Activated CD4-positive, alpha-beta T cell treated with anti-CD3 and anti-CD28 coated beads, Interleukin-2, amount 50 U/mL, for 24 hours (primary cell): ENCODE measurements at regions not wholly inside any gene's neighbourhood (a gene's known extent, or its start where the extent isn't known, plus 50 kb on each side); places are given as distances from the start of the nearest gene placed in this dataset.

Experiments
- DNase-seq, 2 donors: peaks; one replicate each; pipeline ENCODE4 v3.0.0-alpha.2; 2020; ENCODE audit warnings: low read depth in 1 of 2, low spot score in 1 of 2

DNA sequence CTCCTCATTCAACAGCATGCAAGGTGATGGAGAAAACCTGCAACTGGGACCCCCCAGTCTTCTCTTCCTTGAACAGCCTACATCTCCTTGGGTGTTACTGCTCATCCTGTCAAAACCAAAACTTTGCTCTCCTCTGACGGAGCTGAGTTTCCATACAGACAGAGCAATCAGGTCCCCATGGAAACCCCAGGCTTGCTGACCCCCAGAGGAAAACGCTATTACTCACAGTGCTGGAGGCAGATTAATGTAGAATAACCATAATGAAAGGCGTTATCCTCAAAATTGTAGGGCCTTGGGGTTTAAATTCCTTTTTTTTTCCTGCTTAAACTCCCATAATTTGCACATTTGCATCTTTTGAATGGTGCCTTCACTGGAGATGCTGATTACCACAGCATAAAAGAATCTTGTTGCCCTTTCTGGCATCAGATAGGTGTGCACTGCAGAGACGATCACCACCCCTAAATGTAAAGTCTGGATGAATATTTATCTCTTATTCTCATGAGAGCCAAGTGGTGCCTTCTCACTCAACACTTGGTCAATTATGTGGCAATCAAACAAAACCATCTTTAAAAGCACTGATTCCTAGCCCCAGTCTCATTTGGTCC lies 126.3 kb downstream of the MSX2 start:
- DNase-seq: no peak

DNA sequence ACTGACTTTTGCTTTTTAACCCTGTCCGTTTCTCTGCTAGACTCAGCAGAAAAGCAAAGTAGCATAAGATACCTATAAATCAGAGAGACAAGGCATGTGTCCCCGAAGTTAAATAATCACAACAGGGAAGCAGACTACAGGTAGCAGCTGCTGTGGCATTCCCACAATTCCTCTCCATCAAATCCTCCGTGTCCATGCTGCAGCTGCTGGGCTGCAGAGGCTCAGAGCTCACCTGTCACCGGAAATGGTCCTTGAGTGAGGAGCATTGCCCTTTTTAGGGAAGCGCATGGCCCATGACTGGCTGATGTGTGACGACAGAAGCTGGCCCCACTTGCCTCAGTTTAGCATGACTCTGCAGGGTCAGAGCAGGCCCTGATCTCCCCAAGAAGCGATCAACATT lies 125.0 kb downstream of the MSX2 start:
- DNase-seq: no peak

DNA sequence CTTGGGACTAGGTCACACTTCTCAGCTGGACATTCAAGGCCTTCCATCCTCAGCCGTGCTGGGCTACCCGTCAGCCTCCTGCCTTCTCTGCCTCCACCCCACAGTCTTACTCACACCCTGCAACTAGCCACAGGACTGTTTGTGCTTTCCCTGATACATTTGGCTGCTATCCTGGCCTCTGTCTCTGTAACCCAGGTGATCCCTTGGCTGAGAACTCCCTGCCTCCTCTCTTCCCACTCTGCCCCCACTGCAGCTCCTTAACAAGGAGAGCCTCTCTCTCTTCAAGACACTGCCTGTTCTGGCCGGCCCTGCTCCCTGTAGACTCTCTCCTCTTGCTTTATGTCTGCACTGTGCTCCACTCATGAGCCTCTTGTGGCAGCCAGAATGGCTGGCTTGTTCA lies 120.6 kb downstream of the MSX2 start:
- no peak for DNase-seq

DNA sequence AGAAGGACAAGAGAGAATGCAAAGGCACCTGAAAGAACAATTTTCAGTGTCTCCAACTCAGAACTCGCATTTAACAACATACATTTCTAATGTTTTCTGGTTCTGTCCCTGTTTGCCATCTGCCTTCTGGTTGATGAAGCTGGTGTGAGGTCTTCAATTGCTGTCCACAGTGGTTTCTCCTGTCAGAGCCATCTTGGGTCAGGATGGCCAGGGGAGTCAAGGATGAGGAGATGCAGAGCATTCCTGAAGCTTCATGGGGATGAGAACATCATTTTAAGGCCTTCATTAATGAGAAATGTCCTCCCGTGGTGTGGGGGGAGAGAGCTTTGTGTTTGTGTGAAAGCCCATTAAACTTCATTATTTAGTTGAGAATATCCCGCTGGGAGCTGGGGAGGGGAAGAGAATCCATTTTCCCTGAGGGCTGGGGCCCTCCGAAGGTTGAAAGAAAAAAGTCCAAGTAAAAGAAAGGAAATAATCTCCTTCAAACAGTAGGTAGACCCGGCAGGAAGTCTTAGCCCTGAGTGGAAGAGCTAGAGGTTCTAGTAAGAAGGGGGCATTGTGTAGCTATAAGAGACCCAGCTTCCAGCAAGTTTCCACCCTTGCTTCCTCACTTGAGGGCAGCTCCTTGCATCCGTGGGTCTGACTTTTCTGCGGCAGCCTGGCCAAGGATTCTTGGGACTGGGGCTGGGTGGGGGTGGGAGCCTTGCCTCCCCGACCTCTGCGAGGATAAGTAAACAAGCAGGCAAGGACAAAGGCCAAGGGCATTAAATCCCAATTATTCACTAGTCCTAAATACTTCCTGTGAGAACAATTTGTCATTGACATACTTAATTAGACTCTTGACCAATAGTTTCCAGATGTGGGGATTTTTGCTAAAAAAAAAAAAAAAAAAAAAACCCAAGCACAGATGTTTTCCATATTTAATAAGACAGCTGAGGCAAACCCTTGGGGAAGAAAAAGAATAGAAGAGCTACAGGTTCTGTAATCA lies 119.2 kb downstream of the MSX2 start:
- DNase-seq: no peak

DNA sequence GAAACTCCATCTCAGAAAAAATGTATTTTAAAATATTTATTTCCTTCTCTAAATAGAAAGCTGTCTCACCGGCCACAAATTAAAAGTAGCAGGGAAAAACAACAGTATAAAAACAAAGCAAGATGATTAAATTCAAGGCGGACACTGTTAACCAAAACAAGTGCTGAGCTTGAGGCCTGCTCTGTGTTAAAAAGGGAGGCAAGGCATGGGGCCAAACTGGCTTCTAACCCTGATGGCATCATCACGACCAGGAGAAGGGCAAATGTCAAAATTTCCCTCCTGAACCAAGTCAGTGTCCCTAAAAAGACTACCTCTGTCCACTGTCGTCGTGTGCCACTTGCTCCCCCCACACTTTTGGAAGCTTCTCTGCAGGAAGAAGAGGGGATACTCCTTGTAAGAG lies 116.1 kb downstream of the MSX2 start:
- DNase-seq: no peak

DNA sequence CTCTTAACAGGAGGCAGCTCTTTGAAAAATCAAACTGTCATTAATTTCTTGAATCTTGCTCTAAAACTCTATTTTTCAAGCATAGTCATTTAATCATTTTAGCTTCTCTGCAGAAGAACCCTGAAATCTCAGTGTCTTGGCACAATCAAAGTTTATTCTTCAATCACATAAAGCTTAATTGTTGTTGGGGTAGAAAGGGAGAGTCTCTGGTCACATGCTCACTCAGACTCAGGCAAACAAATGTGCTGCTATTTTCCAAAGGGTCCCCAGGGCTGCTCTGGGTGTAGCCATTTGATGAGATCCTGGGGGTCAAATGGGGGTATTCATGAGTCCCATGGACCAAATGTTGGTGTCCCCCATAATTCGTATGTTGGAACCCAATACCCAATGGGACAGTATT lies 114.8 kb downstream of the MSX2 start:
- DNase-seq: no peak

DNA sequence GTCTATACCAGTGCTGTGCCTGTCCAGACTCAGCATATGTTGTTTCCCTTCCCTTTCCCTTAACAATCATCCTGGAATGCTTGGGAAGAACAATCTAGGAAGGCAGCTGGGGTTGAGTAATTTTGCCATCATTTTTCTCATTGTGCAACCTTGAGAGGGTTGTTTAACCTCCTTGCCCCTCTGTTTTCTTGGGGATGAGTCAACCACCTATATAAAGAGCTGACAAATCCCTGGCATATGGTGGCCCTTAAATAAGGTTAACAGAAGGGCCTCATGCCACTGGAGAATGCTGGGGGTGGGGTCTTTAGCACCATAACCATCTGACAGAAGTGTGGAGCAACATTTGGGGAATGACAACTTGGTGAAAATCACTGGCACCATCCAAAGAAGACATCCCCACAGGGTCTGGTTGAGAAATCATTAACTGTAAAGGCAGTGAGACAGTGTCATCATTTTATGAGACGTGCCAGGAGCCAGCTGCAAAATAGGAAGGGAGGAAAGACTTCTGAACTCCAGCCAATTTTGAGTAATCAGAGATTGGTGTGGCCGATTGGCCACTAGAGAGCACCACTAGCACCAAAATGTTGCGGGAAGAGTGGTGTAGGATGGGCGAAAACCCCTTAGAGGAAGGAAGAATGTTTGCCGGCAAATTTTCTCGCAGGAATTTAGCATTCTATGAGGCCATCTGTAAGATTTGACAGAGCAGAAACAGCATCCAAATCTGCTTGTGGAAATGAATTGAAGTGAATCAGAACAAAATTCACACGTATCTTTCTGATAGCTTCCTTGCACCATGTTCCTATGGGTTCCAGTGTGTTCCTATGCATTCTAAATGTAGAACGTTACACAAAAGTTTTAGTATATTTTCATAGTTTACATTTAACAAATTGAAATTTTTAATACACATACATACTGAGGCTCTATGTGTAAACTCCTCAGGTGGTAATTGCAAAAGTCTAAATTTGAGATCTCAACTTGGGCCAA lies 113.8 kb downstream of the MSX2 start:
- no peak for DNase-seq

DNA sequence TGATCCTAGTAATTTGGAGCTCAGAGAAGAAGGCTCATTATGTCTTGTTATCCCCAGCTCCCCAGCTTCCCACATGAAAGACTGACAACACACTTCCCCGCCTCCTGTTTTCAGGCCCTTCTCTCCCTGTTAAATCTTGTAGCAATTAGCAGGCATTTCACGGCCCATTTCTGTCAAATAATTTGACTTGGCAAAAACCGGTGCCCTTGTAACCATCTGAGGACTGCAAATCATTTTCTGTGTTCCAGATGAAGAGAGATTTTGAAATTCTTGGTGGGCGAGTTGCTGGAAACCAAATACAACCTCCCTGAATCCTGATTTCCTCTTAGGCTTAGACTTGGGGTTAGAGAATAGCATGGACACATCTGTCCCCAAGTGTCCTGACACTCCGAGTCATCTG lies 109.7 kb downstream of the MSX2 start:
- no peak for DNase-seq

DNA sequence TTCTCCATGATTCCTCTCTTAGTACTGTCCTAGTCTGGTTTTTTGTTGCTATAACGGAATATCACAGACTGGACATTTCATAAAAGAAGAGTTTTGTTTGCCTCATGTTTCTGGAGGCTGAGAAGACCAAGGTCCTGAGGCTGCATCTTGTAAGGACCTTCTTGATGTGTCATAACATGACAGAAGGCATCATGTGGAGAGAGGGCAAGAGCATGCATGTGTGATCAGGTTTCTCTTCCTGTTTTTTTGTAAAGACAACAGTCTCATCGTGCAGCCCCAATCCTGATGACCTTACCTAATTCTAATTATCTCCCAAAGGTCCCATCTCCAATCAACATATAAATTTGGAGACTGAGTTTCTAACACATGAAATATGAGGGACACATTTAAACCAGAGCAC lies 108.4 kb downstream of the MSX2 start:
- no peak for DNase-seq

DNA sequence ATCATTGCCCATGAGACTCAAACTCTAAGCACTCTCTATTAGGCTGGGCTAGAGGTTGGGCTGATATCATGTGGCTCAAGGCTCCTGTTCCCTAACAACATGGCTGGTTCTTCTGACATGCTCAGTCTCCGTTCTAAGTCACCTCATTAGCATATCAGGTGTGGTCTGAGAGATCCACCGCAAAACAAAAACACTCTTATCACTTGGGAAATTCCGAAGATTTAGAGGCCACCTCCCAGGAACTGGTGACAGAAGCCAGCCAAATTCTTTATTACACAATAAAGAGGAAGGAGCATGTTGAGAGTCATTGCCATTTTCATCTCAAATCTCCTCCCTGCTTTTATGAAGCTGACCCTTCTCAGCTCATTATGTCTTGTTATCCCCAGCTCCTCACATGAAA lies 107.6 kb downstream of the MSX2 start:
- DNase-seq: no peak

DNA sequence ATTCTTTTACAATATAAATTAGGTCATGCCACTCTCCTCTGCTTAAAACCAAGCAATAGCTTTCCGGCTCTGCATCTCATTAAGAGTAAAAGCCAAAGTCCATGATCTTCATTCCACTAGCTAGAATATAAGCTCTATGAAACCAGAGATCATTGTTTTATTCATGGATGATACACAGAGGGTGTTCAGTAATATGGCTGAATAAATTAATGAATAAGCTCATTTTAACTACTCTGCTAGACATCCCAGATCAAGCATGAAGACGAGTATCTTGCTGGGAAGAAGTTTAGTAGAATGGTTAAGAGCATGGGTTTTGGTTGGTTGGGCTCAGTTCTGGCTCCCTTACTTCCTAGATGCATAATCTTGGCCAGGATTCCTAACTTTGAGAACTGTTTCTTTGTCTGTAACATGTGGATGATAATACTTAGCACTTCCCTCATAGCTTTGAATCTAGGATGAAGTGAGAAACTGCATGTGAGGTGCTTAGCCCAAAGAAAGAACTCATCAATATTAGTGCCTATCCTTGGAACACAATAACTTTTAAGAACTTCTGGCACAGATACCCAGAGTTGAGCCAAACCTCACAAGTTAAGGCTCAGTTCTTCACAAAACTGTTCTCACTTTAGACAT lies 106.8 kb downstream of the MSX2 start:
- DNase-seq: no peak

DNA sequence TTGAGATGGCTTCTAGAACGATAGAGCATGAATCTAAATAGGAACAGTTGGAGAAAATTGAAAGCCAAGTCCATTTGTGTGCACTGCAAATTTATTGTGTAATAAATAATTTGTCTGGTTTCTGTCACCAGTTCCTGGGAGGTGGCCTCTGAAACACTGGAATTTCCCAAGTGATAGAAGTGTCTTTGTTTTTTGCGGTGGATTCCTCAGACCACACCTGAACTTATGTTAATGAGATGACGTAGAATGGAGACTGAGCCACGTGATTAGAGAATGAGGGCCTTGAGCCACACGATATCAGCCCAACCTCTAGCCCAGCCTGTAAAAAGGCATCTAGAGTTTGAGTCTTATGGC lies 105.1 kb downstream of the MSX2 start:
- DNase-seq: no peak

DNA sequence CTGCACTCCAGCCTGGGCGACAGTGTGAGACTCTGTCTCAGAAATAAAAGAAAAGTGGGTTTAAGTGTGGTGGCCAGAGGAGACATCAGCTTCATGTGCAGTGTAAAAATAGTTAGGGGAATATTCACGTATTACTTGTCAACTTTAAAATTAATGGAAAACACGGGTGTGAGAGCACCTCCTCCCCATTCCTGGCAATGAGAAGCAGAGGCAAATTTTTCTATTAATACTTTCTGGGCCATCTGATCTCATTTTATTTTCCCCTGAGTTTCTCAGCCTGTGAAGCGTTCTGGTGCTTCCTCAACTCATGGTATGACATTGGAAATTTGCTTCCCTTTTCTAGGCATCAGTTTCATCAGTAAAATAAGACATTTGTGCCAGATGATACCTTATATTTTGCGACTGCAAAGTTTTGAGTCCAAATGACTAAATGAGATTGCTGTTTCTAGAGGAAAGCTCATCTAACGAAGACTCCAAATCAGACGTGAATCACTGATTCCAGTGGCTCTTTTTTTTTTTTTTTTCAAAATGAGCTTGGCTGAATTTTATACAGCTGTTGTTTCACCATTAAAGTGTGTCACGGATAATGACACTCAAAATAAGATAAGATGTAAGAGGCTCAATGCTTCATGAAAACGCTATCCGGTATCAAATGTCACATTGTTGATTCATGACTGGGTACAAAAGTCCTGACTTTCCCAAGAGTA lies 104.6 kb downstream of the MSX2 start:
- no peak for DNase-seq

DNA sequence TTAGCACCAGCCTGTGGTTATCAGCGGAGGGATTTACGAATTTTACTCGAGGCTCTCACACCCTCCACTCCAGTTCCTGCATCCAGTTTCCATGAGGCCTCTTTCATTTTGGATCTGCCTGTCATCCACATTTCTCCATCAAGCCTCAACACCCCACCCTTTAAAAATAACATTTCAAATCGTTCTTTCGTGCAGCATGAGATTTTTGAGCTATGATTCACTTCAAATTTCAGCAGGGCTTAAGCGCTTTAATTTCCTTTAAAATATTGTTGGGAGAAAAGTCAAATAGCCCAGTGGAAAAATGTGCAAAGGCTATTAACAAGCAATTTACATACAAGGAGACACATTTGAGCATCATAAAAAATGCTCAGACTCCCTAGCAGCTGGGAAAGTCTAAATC lies 103.2 kb downstream of the MSX2 start:
- DNase-seq: no peak

DNA sequence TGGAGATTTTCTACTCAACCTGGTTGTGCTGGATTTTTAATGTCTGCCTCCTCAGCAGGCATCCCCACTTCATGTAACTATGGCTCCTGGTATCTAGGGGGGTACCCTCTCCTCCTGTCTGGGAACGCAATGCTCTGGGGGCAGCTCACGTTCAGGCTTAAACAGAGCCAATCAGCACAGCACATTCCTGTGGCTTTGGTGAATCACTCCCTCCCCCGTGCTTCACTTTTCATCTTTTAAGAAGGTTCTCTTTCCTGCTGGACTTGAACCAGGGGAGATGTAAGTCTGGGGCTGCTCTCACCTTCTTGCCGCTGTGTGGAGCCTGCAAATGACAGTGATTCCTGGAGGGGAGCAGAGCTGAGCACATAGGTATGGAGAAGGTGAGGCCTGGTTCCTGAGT lies 101.2 kb downstream of the MSX2 start:
- no peak for DNase-seq

DNA sequence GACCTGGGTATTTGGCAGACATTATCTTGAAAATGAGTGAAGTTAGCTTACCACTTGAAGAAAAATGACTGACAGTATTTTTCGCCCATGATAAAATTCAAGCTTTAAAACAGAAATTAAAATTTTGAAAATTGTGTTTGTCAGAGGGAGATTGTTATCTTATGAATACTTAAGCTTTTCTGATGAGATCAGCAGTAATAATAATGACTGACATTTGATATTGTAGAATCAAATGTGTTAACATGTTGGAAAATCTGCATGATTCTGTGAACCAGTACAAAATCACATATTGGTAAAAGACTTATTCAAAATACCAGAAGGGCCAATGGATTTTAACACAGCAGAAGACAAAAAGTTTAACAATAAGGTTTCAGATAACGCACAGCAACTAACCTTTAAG lies 94.0 kb downstream of the MSX2 start:
- no peak for DNase-seq

DNA sequence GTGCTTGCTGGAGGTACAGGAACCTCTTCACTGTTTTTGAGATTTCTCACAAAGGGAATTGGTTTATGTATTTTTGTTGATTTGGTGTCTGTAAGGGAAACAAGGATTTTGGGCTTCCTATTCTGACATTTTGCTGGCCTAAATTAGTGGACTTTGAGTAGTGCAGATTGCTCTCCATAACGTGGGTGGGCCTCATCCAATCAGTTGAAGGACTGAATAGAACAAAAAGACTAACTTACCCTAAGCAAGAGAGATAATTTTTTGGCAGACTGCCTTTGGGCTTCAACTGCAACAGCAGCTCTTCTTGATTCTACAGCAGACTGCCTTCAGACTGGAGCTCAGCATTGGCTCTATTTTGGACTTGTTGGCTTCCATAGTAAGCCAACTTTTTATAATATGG lies 93.2 kb downstream of the MSX2 start:
- DNase-seq: no peak

DNA sequence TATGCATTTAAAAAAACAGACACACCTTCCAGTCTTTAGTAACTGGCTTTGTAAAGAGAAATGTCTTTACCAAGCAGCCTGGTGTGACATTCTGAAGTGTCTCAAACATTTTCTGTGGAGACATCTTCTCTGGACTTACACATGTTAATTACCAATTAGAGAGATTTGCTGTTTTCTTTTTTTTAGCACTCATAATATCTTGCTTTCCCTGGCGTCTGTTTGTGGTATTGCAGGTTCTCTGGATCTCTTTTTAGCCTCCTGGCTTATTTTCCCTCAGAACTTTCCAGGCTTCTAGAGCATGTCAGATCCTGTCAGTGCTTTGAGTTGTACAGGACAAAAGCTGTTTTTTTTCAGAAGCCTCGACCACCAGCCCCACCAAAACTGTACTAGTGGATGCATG lies 92.5 kb downstream of the MSX2 start:
- no peak for DNase-seq

DNA sequence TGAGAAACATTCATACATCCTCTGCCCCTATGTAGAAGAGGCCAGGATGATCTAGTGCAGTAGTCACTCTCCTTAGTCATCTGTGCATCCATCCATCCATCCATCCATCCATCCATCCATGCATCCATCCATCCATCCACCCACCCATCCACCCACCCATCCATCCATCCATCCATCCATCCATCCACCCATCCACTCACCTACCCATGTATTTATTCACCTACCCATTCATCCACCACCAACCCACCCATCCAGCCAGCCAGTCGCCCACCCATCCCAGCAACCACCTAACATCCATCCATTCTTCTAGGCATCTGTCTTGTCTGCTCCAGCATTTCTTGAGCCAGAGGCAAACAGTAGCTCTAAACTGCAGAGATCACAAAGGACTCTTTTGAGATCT lies 87.1 kb downstream of the MSX2 start:
- no peak for DNase-seq

DNA sequence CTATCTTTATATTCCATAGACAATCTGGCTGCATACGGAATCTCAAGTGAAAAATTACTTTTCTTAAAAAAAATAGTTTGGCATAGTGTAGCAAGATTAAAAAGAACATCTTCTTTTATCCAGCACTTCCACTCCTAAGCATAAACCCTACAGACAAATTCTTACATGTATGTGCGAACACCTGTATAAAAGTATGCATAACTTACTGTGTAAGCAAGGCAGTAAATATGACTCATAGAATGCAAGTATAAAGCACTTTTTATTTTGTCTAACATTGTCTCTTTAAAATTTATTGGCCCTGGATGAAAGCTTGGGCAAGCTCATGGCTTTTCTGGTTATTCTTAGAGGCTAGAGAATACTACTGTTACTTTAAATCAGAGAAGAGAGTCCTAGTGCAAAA lies 86.4 kb downstream of the MSX2 start:
- no peak for DNase-seq

DNA sequence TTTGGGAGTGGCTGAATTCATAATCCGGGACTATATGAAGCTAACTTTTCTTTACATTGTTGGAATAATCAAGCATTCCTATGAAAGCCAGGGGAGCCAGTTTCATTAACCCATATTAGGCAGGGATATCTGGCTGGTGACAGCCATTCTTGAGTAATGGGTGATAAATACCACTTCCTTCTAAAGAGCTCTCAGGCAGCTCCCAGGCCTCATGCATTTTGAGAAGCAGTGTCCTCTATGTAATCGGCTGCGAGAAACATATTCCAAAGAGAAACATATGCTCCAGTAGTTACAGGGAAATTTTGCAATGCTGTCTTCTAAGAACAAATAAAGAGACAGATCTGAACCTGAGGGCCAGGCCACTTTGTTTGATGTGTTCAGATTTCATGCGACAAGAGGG lies 83.1 kb downstream of the MSX2 start:
- no peak for DNase-seq
